ENCODE measurements at regions not wholly inside any gene's neighbourhood (a gene's known extent, or its start where the extent isn't known, plus 50 kb on each side); places are given as distances from the start of the nearest gene placed in this dataset.
"Not testable (repeated sequence)": the region's sequence is repeated elsewhere in the genome, so short reads cannot be mapped to it uniquely, and the experiment has no call there.

DNA sequence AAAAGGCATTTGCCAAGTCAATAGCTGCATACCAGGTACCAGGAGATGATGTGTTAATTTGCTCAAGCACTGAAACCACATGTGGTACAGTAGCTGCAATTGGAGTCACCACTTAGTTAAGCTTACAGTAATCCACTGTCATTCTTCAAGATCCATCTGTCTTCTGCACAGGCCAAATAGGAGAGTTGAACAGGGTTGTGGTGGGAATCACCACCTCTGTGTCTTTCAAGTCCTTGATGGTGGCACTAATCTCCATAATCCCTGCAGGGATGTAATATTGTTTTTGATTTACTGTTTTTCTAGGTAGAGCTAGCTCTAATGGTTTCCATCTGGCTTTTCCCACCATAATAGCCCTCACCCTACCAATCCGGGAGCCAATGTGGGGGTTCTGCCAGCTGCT lies 91.9 kb downstream of the FCRL5 start:
- no peak for DNase-seq (ENCODE audit: low spot score)

- no peak for DNase-seq (ENCODE audit: low spot score)
These were observed 95.0 kb downstream of the FCRL5 start for GRCh38 chr1:157457279-157457678.

DNA sequence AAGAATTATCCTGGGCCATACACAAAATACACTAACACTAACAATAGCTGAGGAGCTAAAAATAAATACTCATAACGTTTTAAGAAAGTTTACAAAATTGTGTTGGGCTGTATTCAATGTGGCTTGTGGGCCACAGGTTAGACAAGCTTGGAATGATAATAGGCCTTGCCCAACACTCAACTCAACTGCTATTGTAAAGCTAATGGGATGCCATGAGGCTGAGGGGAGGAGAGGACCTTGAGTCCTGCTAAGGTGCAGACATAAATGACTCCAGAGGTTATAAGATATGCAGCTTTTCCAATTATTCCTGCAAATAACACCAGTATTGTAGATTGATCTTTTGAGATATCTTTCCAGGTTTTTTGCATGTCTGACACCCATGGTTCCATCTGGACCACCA lies 97.0 kb downstream of the FCRL5 start:
- DNase-seq (ENCODE audit: low spot score), result no peak

DNA sequence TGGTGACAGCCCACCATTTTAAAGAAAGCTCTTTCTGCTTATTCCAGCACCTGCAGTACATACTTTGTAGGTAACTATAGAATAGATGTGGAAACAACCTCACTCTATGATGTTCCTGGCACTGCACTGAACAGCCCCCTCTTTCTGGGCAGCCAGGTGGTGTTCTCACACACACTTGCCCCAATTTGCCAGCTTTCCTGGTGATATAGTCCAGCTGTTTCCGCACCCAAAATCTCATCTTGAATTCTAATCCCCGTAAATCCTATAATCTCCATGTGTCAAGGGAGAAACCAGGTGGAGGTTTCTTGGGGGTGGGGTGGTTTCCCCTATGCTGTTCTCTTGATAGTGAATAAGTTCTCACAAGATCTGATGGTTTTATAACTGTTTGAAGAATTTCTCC lies 102.2 kb downstream of the FCRL5 start:
- DNase-seq (ENCODE audit: low spot score), result no peak

GRCh38 chr1:157448636-157449035 lies 103.7 kb downstream of the FCRL5 start:
- no peak for DNase-seq (ENCODE audit: low spot score)

- not testable (repeated sequence) for DNase-seq (ENCODE audit: low spot score)
These were observed 106.0 kb downstream of the FCRL5 start for GRCh38 chr1:157446356-157446755.

DNA sequence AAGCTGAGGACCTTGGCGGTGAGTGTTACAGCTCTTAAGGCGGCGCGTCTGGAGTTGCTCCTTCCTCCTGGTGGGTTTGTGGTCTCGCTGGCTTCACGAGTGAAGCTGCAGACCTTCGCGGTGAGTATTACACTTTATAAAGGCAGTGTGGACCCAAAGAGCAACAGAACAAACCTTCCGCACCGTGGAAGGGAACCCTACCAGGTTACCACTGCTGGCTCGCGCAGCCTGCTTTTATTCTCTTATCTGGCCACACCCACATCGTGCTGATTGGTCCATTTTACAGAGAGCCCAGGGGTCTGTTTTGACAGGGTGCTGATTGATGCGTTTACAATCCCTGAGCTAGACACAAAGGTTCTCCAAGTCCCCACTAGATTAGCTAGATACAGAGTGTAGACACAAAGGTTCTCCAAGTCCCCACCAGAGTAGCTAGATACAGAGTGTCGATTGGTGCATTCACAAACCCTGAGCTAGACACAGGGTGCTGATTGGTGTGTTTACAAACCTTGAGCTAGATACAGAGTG lies 106.6 kb downstream of the FCRL5 start:
- not testable (repeated sequence) for DNase-seq (ENCODE audit: low spot score)

GRCh38 chr1:157442065-157442464 lies 110.2 kb downstream of the FCRL5 start:
- DNase-seq (ENCODE audit: low spot score), result no peak

- no peak for DNase-seq (ENCODE audit: low spot score)
These were observed 112.9 kb downstream of the FCRL5 start for GRCh38 chr1:157439302-157439954.

- DNase-seq (ENCODE audit: low spot score), result no peak
These were observed 113.7 kb downstream of the FCRL5 start for GRCh38 chr1:157438613-157439012.

DNA sequence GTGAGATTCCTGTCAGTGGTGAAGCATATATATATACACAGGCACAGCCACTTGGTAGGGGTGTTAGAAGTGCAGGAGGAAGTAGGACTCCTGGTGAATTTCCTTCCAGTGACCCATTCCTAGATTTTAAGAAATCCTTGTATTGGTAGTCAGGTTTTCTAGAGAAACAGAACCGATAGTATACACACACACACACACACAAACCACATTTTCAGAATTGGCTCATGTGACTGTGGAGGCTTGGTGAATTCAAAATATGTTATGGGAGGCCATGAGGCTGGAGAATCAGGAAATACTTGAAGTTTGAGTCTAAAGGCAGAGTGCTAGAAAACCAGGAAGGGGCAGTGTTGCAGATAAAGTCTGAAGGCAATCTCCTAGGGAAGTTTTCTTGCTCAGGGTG lies 114.2 kb downstream of the FCRL5 start:
- no peak for DNase-seq (ENCODE audit: low spot score)

DNA sequence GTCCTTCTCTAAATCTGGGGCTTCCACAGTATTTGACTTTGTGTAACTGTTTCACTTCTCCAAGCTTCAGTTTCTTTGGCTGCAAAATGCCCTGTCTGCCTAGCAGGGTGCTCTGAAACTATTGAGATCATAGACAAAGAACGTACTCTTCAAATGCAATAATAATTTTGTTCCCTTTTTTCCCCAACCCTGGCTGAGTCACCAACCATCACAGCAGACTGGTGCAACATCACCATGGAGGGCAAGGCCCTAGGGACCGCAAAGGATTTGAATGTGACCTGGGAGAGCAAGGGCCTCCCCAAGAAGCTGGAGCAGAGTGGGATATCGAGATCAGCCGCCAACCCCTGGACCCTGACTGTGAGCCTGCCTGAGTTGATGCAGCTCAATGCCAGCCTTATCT lies 115.0 kb downstream of the FCRL5 start:
- no peak for DNase-seq (ENCODE audit: low spot score)

DNA sequence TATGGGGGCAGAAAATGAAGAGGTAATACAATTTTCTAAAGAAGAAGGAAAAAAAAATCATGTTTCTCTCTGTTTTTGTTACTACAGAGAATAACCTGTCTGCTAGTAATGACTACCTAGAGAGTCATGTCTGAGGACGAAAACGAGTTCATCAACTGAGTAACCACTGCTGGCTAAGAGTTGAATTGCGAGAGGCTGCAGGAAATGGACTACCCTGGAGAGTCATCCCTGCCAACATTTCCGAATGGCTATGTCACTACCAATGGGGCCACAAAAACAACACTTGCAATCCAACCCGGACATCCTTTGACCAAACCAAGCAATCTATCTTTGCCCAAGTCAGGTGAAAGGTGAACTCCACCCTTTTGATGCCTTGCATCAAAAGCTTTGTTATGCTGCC lies 120.6 kb downstream of the FCRL5 start:
- no peak for DNase-seq (ENCODE audit: low spot score)

- DNase-seq (ENCODE audit: low spot score), result no peak
These were observed 122.6 kb downstream of the FCRL5 start for GRCh38 chr1:157429601-157430240.

GRCh38 chr1:157423764-157424163 lies 128.6 kb downstream of the FCRL5 start:
- DNase-seq (ENCODE audit: low spot score), result not testable (repeated sequence)

GRCh38 chr1:157419845-157420542 lies 132.3 kb downstream of the FCRL5 start:
- no peak for DNase-seq (ENCODE audit: low spot score)

- DNase-seq (ENCODE audit: low spot score), result no peak
These were observed 133.7 kb downstream of the FCRL5 start for GRCh38 chr1:157418659-157419058.

DNA sequence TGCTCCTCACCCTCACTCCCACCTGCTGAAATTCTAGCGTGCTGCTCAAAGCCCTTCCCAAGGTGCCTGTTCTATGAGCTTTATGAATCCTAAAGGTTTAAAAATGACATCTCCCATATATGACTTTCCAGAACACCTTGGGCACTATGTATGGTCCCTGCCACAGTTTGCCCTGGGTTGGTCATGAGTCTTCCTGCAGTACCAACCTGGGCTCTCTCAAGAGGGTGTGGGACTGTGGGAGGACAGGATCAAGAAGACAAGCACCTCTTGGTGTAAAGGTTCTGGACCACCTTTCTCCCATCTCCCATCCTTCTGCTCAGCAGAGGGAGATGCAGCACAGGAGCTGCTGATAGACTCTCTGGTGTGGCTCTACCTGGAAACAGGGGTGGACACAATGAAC lies 134.1 kb downstream of the FCRL5 start:
- no peak for DNase-seq (ENCODE audit: low spot score)

DNA sequence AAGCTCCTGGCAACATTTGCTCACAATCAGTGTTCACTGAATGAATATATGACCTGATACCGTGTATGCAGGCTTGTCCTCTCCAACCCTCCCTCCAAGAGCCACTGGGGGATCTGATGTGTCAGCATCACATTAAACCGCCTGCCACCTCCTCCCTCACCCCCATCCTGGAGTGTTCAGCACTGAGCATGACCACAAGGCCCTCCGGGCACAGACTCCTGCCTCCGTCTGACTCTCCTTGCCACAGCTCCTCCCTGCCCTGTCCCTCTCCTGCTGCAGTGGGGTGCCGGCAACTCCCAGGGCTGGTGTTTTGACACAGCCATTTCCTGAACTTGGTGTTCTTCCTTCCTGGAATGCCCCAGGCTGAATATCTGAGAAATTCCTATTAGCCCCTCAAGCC lies 136.7 kb downstream of the FCRL5 start:
- no peak for DNase-seq (ENCODE audit: low spot score)

DNA sequence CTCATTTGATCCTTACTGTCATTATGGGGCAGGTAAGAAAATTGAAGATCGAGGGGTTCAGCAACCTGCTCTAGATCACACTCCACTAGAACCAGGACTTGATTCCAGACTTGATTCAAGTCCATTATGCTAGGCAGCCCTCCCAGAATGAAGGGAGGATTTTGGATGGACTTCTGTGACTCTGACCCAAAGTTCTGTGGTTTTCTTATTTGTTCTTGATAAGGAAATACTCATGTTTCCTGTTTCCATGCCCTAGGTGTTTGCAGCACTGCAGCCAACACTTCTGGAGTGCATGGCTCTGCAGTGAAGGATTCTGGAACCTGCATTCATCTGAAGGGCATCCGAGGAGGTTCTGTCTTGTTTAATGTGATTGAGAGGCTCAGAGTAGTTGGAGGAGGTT lies 140.0 kb downstream of the FCRL5 start:
- DNase-seq (ENCODE audit: low spot score), result no peak

GRCh38 chr1:157411769-157412168 lies 140.5 kb downstream of the FCRL5 start:
- no peak for DNase-seq (ENCODE audit: low spot score)

GRCh38 chr1:157411064-157411463 lies 141.3 kb downstream of the FCRL5 start:
- DNase-seq (ENCODE audit: low spot score), result no peak

DNA sequence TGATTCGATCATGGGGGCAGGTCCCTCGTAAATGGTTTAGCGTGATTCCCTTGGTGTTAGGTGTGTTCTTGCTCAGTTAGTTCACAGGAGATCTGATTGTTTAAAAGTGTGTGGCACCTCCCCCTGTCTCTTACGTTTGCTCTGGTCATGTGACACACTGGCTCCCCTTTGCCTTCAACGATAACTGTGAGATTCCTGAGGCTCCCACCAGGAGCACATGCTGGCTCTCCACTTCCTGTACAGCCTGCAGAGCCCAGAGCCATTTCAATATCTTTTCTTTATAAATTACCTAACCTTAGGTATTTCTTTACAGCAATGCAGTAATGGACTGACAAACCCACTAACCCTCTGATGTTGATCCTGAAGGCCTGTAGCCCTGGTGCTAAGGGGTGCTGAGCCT lies 141.9 kb downstream of the FCRL5 start:
- DNase-seq (ENCODE audit: low spot score), result no peak

Measured in CD4-positive, alpha-beta T cell treated with Interleukin-15 for 4 hours (primary cell).